ENCODE measurements at regions not wholly inside any gene's neighbourhood (a gene's known extent, or its start where the extent isn't known, plus 50 kb on each side); places are given as distances from the start of the nearest gene placed in this dataset.
A peak's percentile ranks its signal among the peaks of the same experiment; 100 is the strongest.

- Histone ChIP-seq H3K9ac (ENCODE audit: low read depth, low read length) (no peak overlapping the region), H4K5ac (ENCODE audit: low read depth, low read length) (0 out of 2 replicates have a peak overlapping the region, but pooled peaks have one; percentile 40), H2AFZ (replicated peaks; ENCODE audit: low read length, poor library complexity) (no peak overlapping the region), H4K8ac (ENCODE audit: low read depth in 2 of 2, low read length in 2 of 2) (peak overlapping the region; percentile 12 to 84; a peak in 3 of 4 replicates), H2BK20ac (ENCODE audit: low read depth, low read length) (peak overlapping the region; percentile 96), H2AK5ac (ENCODE audit: low read depth, low read length) (peak overlapping the region; percentile 85), H4K20me1 (ENCODE audit: insufficient read depth, low read length) (no peaks in the 10 kb centered on the region), H3K4ac (ENCODE audit: low read depth, low read length) (peak overlapping the region; percentile 97), H3K18ac (ENCODE audit: low read depth, low read length) (peak overlapping the region; percentile 97; the same call in 1 of the 2 replicates), H3K14ac (replicated peaks; ENCODE audit: low read depth, low read length) (0 out of 2 replicates have a peak overlapping the region, but pooled peaks have one; percentile 9), H3K4me1 (ENCODE audit: control insufficient read depth, insufficient read depth, low read length) (peaks cover 22% of the 10 kb centered on the region), H2AK9ac (replicated peaks; ENCODE audit: low read depth, low read length, poor library complexity) (peak overlapping the region; percentile 10), H3K56ac (ENCODE audit: extremely low read depth, insufficient read depth, low read length) (no peak overlapping the region), H3K4me3 (ENCODE audit: insufficient read depth, low read depth, low read length) (no peak overlapping the region), H3K27me3 (ENCODE audit: control insufficient read depth, insufficient read depth, low read length) (no peaks in the 10 kb centered on the region), H4K91ac (ENCODE audit: insufficient read depth, low read depth, low read length) (peak overlapping the region; percentile 94), H2BK5ac (ENCODE audit: low read depth, low read length, poor library complexity, severe bottlenecking) (peak overlapping the region; percentile 84), H3K23ac (ENCODE audit: low read depth, low read length) (no peak overlapping the region), H3K9me1 (ENCODE audit: insufficient read depth, low read length) (peaks cover 9% of the 10 kb centered on the region), H2BK15ac (ENCODE audit: low read depth, low read length) (peak overlapping the region; percentile 73; the same call in 2 of the 3 replicates), H3K27ac (ENCODE audit: insufficient read depth, low read length) (no peak overlapping the region), H3K36me3 (ENCODE audit: control insufficient read depth, insufficient read depth, low read length) (no peaks in the 10 kb centered on the region), H2BK120ac (ENCODE audit: low read depth, low read length) (peak overlapping the region; percentile 99), H3K9me3 (ENCODE audit: control insufficient read depth, insufficient read depth, low read length) (no peaks in the 10 kb centered on the region), H3K79me1 (ENCODE audit: low read depth in 1 of 2, low read length in 2 of 2) (no peaks in the 10 kb centered on the region), H3K4me2 (ENCODE audit: low read depth, low read length) (no peak overlapping the region)
- in situ Hi-C loops (cut with MboI; ENCODE audit: low sequenced_read_pairs): no loop called here
- POLR2A ChIA-PET (ENCODE audit: unreplicated experiment): no interaction called here
- DNase-seq (no peak), ATAC-seq (ENCODE audit: low read depth) (no peak)
- CTCF ChIA-PET: no interaction called here
- intact Hi-C loops (cut with micrococcal nuclease): no loop called here
- 95% methylated on average over 3 of the region's 7 CpGs; no CpG with 5 or more reads in 1 of the 2 experiments for WGBS, 2 experiments (ENCODE audit: extremely low coverage in 2 of 2, insufficient read length in 1 of 2)
- BruUV-seq (replicated peaks): no TSS peak
- TF ChIP-seq SMC3 (IDR thresholded peaks at IDR 0.05; ENCODE audit: low read depth, low read length) (no peak), RFX5 (IDR thresholded peaks at IDR 0.05; ENCODE audit: low read depth, low read length) (no peak), RAD21 (IDR thresholded peaks at IDR 0.05; ENCODE audit: low read length) (no peak), POLR2A (IDR thresholded peaks at IDR 0.05; ENCODE audit: low read depth, low read length) (no peak), CTCF (conservative IDR thresholded peaks at IDR 0.05; ENCODE audit: low read depth, low read length) (no peak), ELK1 (IDR thresholded peaks at IDR 0.05; ENCODE audit: borderline replicate concordance, low read depth, low read length) (no peak), FOS (IDR thresholded peaks at IDR 0.05; ENCODE audit: low read depth, low read length) (no peak), MXI1 (IDR thresholded peaks at IDR 0.05; ENCODE audit: borderline replicate concordance, low read depth, low read length) (no peak)
- dilution Hi-C loops (cut with HindIII; ENCODE audit: low sequenced_read_pairs, unreplicated experiment): no loop called here
These were observed 184.3 kb downstream of the THBS2 start for GRCh38 chr6:169069356-169069755.
